ENCODE measurements at regions not wholly inside any gene's neighbourhood (a gene's known extent, or its start where the extent isn't known, plus 50 kb on each side); places are given as distances from the start of the nearest gene placed in this dataset.

GRCh38 chr9:99491408-99492158, 269.5 kb downstream of the SEC61B start:
- Histone ChIP-seq H4K20me1 (replicated peaks; ENCODE audit: control insufficient read depth, insufficient read depth, low read length) (no peaks in the 10 kb centered on the region), H3K36me3 (ENCODE audit: control insufficient read depth, insufficient read depth, low read length) (no peaks in the 10 kb centered on the region), H3K4me2 (ENCODE audit: insufficient read depth, low read length) (no peak overlapping the region), H3K9ac (ENCODE audit: insufficient read depth in 1 of 2, low read depth in 2 of 2, low read length in 2 of 2) (no peak overlapping the region), H3K27ac (ENCODE audit: extremely low read depth, low read depth, low read length) (no peak overlapping the region), H3K9me3 (replicated peaks; ENCODE audit: control insufficient read depth, insufficient read depth, low read depth, low read length) (no peaks in the 10 kb centered on the region), H3K4me3 (no peak overlapping the region), H3K79me2 (ENCODE audit: control insufficient read depth, insufficient read depth, low read length) (no peaks in the 10 kb centered on the region), H3K9me1 (ENCODE audit: control insufficient read depth, insufficient read depth, low read length) (no peaks in the 10 kb centered on the region), H2AFZ (ENCODE audit: low read depth, low read length) (no peak overlapping the region), H3K27me3 (ENCODE audit: control insufficient read depth in 2 of 2, insufficient read depth in 2 of 2, low read length in 2 of 2) (peaks cover 0 to 3% of the 10 kb centered on the region in 2 experiments; a peak in 2 of 5 replicates), H3K4me1 (replicated peaks in 1 of 2; ENCODE audit: control insufficient read depth in 2 of 2, insufficient read depth in 2 of 2, low read length in 2 of 2) (no peaks in the 10 kb centered on the region)
- intact Hi-C loops (cut with micrococcal nuclease) (no loop called here), in situ Hi-C loops (cut with MboI) (no loop called here)
- under 1% methylated on average over 10 of the region's 10 CpGs for WGBS (ENCODE audit: insufficient coverage, low coverage, missing lambda C conversion rate)
- ChIA-PET POLR2A (no interaction called here), CTCF (ENCODE audit: low intra/inter-chr PET ratio) (no interaction called here)
- BruUV-seq (replicated peaks): no TSS peak
- ATAC-seq (no peak), FAIRE-seq (no peak), DNase-seq (ENCODE audit: extremely low read depth in 1 of 4, low spot score in 3 of 4) (no peak)
- TF ChIP-seq CBX1 (IDR thresholded peaks at IDR 0.05; ENCODE audit: low read depth): no peak
- TF ChIP-seq TBL1XR1 (IDR thresholded peaks at IDR 0.05; ENCODE audit: low read length in 2 of 2): no peak
- no peak for TF ChIP-seq SPI1 (IDR thresholded peaks at IDR 0.05; ENCODE audit: borderline replicate concordance, low read depth, low read length)
- no peak for TF ChIP-seq HNRNPK (IDR thresholded peaks at IDR 0.05; ENCODE audit: low read depth, low read length, poor library complexity, severe bottlenecking)
- TF ChIP-seq CBFA2T3 (IDR thresholded peaks at IDR 0.05): no peak
- no peak for TF ChIP-seq CGGBP1 (CRISPR knock-in tag; IDR thresholded peaks at IDR 0.05)
- TF ChIP-seq SMAD1 (IDR thresholded peaks at IDR 0.05; ENCODE audit: low read depth, low read length, partially characterized antibody): no peak
- TF ChIP-seq MCM3 (IDR thresholded peaks at IDR 0.05): no peak
- TF ChIP-seq BRD9 (IDR thresholded peaks at IDR 0.05; ENCODE audit: low read depth, partially characterized antibody): no peak
- TF ChIP-seq ZBTB11 (CRISPR knock-in tag; IDR thresholded peaks at IDR 0.05): no peak
- TF ChIP-seq MCM5 (IDR thresholded peaks at IDR 0.05; ENCODE audit: low read depth): no peak
- no peak for TF ChIP-seq KAT2B (IDR thresholded peaks at IDR 0.05; ENCODE audit: low read depth, low read length)
- TF ChIP-seq CTBP1 (IDR thresholded peaks at IDR 0.05; ENCODE audit: borderline replicate concordance): no peak
- TF ChIP-seq ZNF639 (CRISPR knock-in tag; conservative IDR thresholded peaks at IDR 0.05 in 1 of 2, IDR thresholded peaks at IDR 0.05 in 1 of 2): no peak
- no peak for TF ChIP-seq ZNF695 (CRISPR knock-in tag; IDR thresholded peaks at IDR 0.05)
- TF ChIP-seq RBM15 (IDR thresholded peaks at IDR 0.05; ENCODE audit: insufficient read depth, low read length): no peak
- no peak for TF ChIP-seq SNAPC5 (CRISPR knock-in tag; IDR thresholded peaks at IDR 0.05)
- no peak for TF ChIP-seq IFI16 (CRISPR knock-in tag; IDR thresholded peaks at IDR 0.05)
